GM19239 (cell line): ENCODE measurements at regions not wholly inside any gene's neighbourhood (a gene's known extent, or its start where the extent isn't known, plus 50 kb on each side); places are given as distances from the start of the nearest gene placed in this dataset.
"Not testable (repeated sequence)": the region's sequence is repeated elsewhere in the genome, so short reads cannot be mapped to it uniquely, and the experiment has no call there.

Experiments used
- DNase-seq: peaks from one replicate; pipeline ENCODE4 v3.0.0; 2011; ENCODE audit warnings: low spot score; ENCODE audit not compliant: insufficient read length
- FAIRE-seq: peaks from 2 replicates; lab custom pipeline; 2011; peaks lifted over from hg19 to GRCh38; lab: Jason Lieb, UNC

- FAIRE-seq, result no peak
Observed at GRCh38 chr4:189800545-189801088, 140.1 kb upstream of the FRG1 start.

GRCh38 chr4:189802884-189803283, 137.8 kb upstream of the FRG1 start:
- no peak for FAIRE-seq
- no peak for DNase-seq

More at GRCh38 chr4:189800545-189801088, 140.1 kb upstream of the FRG1 start:
- no peak for DNase-seq

GRCh38 chr4:189804894-189805293, 135.8 kb upstream of the FRG1 start:
- no peak for FAIRE-seq

GRCh38 chr4:189806506-189806905, 134.2 kb upstream of the FRG1 start:
- no peak for FAIRE-seq

More at GRCh38 chr4:189804894-189805293, 135.8 kb upstream of the FRG1 start:
- no peak for DNase-seq

GRCh38 chr4:189807031-189807430, 133.6 kb upstream of the FRG1 start:
- FAIRE-seq (no peak), DNase-seq (no peak)

More at GRCh38 chr4:189806506-189806905, 134.2 kb upstream of the FRG1 start:
- no peak for DNase-seq

- DNase-seq (no peak), FAIRE-seq (no peak)
Observed at GRCh38 chr4:189809241-189809735, 131.4 kb upstream of the FRG1 start.

- DNase-seq, result no peak
- no peak for FAIRE-seq
Observed at GRCh38 chr4:189809839-189810238, 130.8 kb upstream of the FRG1 start.

- not testable (repeated sequence) for DNase-seq, FAIRE-seq
Observed at GRCh38 chr4:189810318-189811181, 130.1 kb upstream of the FRG1 start.

GRCh38 chr4:189815404-189816192, 125.1 kb upstream of the FRG1 start:
- FAIRE-seq (no peak), DNase-seq (no peak)

GRCh38 chr4:189822326-189822725, 118.3 kb upstream of the FRG1 start:
- DNase-seq (no peak), FAIRE-seq (no peak)

- DNase-seq, result no peak
- no peak for FAIRE-seq
Observed at GRCh38 chr4:189823591-189823990, 117.1 kb upstream of the FRG1 start.

- DNase-seq (no peak), FAIRE-seq (no peak)
Observed at GRCh38 chr4:189825466-189825865, 115.2 kb upstream of the FRG1 start.

- FAIRE-seq (no peak), DNase-seq (no peak)
Observed at GRCh38 chr4:189826657-189827056, 114.0 kb upstream of the FRG1 start.

GRCh38 chr4:189828081-189828697, 112.5 kb upstream of the FRG1 start:
- DNase-seq (no peak), FAIRE-seq (no peak)

GRCh38 chr4:189832528-189832927, 108.1 kb upstream of the FRG1 start:
- no peak for DNase-seq
- no peak for FAIRE-seq

- DNase-seq (no peak), FAIRE-seq (no peak)
Observed at GRCh38 chr4:189834616-189835015, 106.1 kb upstream of the FRG1 start.

- DNase-seq (no peak), FAIRE-seq (no peak)
Observed at GRCh38 chr4:189835505-189835904, 105.2 kb upstream of the FRG1 start.

GRCh38 chr4:189837471-189837870, 103.2 kb upstream of the FRG1 start:
- no peak for FAIRE-seq

GRCh38 chr4:189838821-189839497, 101.7 kb upstream of the FRG1 start:
- FAIRE-seq (no peak), DNase-seq (no peak)

More at GRCh38 chr4:189837471-189837870, 103.2 kb upstream of the FRG1 start:
- DNase-seq, result no peak

GRCh38 chr4:189840356-189840755, 100.3 kb upstream of the FRG1 start:
- FAIRE-seq (no peak), DNase-seq (no peak)
